HL-60 (cell line): ENCODE measurements at regions not wholly inside any gene's neighbourhood (a gene's known extent, or its start where the extent isn't known, plus 50 kb on each side); places are given as distances from the start of the nearest gene placed in this dataset.

Experiments
- DNase-seq, 2 experiments: peaks; one replicate each; pipeline ENCODE4 v3.0.0-alpha.2; 2010 to 2020; ENCODE audit warnings: low read depth in 1 of 2, low spot score in 1 of 2
- H3K27ac ChIP-seq: fragments of 250-450 bp; sonication (Bioruptor Pico); replicated peaks from 2 replicates; pipeline ENCODE4 v1.5.1; 2020; ENCODE audit warnings: mild to moderate bottlenecking, moderate library complexity
- H3K27me3 ChIP-seq: fragments of 250-450 bp; sonication (Bioruptor Pico); 2 replicates; pipeline ENCODE4 v1.5.1; 2021; ENCODE audit warnings: mild to moderate bottlenecking, moderate library complexity; ENCODE audit not compliant: insufficient read depth, poor library complexity, severe bottlenecking
- H3K4me3 ChIP-seq: replicated peaks from 2 replicates; pipeline ENCODE4 v1.5.1; 2011; ENCODE audit warnings: mild to moderate bottlenecking, control low read depth, low read length; ENCODE audit not compliant: insufficient read depth
- CTCF ChIP-seq: IDR thresholded peaks from one replicate; pipeline ENCODE4 v1.5.1; 2011; ENCODE audit warnings: low read length, control low read depth, inconsistent platforms; ENCODE audit not compliant: insufficient read depth
- GABPA ChIP-seq: IDR thresholded peaks from 2 replicates; pipeline ENCODE4 v1.6.1; 2012; ENCODE audit warnings: low read depth
- POLR2AphosphoS5 ChIP-seq: IDR thresholded peaks from 2 replicates; pipeline ENCODE4 v1.6.1; 2012; ENCODE audit warnings: low read depth
- REST ChIP-seq: IDR thresholded peaks from 2 replicates; pipeline ENCODE4 v1.6.1; 2012; ENCODE audit warnings: low read depth; ENCODE audit not compliant: insufficient replicate concordance
- SPI1 ChIP-seq: IDR thresholded peaks from 2 replicates; pipeline ENCODE4 v1.6.1; 2012; ENCODE audit warnings: low read depth, mild to moderate bottlenecking, borderline replicate concordance

DNA sequence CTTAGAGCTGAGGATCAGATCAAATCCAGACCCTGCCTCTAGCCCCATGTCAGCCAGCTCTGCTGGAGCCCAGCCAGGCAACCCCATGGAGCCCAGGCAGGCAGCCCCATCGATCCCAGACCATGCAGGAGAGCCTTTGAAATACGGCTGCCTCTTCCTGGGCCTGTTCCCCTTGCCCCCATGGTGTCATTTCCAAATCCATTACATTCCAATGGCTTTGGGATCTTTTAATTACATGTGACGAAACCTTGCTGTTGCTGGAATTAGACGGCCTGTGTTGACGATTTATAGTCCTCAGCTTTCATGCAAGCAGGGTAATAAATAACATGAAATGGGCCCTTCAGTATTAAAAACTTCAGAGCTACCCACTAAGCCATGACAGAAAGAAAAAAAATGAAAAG lies 75.8 kb upstream of the SLC14A2 start:
- TF ChIP-seq GABPA: no peak
- no peak for TF ChIP-seq POLR2AphosphoS5
- no peak for TF ChIP-seq REST
- no peak for TF ChIP-seq CTCF
- no peak for TF ChIP-seq SPI1
- H3K4me3 ChIP-seq: no peak overlapping the region
- no peak for DNase-seq
- H3K27ac ChIP-seq: no peak overlapping the region
- peaks cover 2% of the 10 kb centered on the region for H3K27me3 ChIP-seq

DNA sequence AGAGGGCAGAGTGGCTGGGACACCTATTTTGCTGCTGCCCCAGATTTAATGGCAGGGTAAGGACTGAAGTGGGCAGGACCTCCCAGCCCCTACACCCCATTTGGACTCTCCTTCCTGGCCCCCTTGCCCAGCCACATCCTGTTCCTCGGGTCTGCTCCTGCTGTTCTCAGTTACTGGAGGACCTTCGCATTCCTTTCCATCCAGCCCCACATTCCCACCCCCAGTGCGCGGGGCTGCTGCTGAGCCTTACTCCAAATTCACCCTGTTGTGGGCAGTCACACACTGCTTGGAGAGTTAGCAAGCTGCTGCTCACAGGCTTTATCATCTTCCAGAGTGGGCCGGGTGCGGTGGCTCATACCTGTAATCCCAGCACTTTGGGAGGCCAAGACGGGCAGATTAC lies 75.2 kb upstream of the SLC14A2 start:
- no peak overlapping the region for H3K27ac ChIP-seq
- peaks cover 2% of the 10 kb centered on the region for H3K27me3 ChIP-seq
- no peak for DNase-seq
- TF ChIP-seq GABPA: no peak
- TF ChIP-seq SPI1: no peak
- no peak for TF ChIP-seq POLR2AphosphoS5
- no peak overlapping the region for H3K4me3 ChIP-seq

DNA sequence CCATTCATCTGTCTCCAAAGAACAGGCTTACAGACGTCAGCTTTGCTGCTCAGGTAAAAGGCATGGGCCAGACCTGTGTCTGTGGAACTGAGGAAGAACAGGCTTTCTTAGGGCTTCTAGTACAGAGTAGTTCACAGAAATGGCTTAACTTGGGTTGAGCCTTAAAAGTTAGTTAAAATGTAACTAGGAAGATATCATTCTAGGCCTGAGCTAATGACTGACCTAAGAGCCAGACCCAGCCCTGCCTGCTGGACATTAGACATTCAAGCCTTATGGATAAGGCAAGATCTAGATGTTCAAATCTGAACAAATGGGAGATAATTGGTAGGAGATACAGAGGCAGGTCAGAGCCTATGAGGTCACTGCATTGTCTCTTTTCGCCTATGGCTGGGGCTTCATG lies 73.9 kb upstream of the SLC14A2 start:
- TF ChIP-seq REST (no peak), SPI1 (no peak), POLR2AphosphoS5 (no peak), GABPA (no peak)
- Histone ChIP-seq H3K27ac (no peak overlapping the region), H3K27me3 (no peaks in the 10 kb centered on the region), H3K4me3 (no peak overlapping the region)
- DNase-seq: no peak

- Histone ChIP-seq H3K27me3 (no peaks in the 10 kb centered on the region), H3K4me3 (no peak overlapping the region), H3K27ac (no peak overlapping the region)
- no peak for DNase-seq
- no peak for TF ChIP-seq CTCF
- TF ChIP-seq REST: no peak
- TF ChIP-seq GABPA: no peak
- no peak for TF ChIP-seq SPI1
- TF ChIP-seq POLR2AphosphoS5: no peak
These were observed 73.2 kb upstream of the SLC14A2 start for GRCh38 chr18:45542043-45542442.
